A549 (cell line): ENCODE measurements at regions not wholly inside any gene's neighbourhood (a gene's known extent, or its start where the extent isn't known, plus 50 kb on each side); places are given as distances from the start of the nearest gene placed in this dataset.

Experiments
- EP300 ChIP-seq, 2 experiments: fragments of >200 bp; sonication (Bioruptor Twin); formaldehyde crosslinking; IDR thresholded peaks; 2 replicates in 1 of 2; 3 replicates in 1 of 2; pipeline ENCODE4 v1.6.1; 2016 to 2017
- MAZ ChIP-seq: fragments of 150-350 bp; IDR thresholded peaks from 2 replicates; pipeline ENCODE4 v1.6.1; 2014; ENCODE audit warnings: antibody characterized with exemption, low read depth, low read length, borderline replicate concordance
- POLR2A ChIP-seq: IDR thresholded peaks from 2 replicates; pipeline ENCODE4 v1.6.1; 2012; ENCODE audit warnings: mild to moderate bottlenecking, low read length
- TF ChIP-seq, protein P1 (sequence below): fragments of >200 bp; sonication (Bioruptor Twin); formaldehyde crosslinking; IDR thresholded peaks from 3 replicates; pipeline ENCODE4 v1.5.1; 2016
- TF ChIP-seq, protein P2 (sequence below): fragments of >200 bp; sonication (Bioruptor Twin); formaldehyde crosslinking; IDR thresholded peaks from 3 replicates; pipeline ENCODE4 v1.6.1; 2016

DNA sequence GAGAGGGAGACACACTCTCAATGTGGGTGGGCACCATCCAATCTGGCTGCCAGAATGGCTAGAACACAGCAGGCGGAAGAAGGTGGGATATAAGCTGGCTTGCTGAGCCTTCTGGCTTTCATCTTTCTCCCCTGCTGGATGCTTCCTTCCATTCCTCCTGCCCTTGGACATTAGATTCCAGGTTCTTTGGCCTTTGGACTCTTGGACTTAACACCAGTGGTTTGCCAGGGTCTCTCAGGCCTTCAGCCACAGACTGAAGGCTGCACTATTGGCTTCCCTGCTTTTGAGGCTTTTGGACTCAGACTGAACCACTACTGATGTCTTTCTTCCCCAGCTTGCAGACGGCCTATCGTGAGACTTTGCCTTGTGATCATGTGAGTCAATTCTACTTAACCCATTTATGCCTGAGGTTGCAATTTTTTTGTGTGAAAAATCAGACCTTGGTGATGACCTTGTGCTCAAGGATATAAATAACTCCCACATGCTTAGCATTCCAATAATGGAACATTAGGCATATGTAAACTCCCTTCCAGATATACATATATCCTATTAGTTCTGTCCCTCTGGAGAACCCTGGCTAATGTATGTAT lies 56.7 kb upstream of the CD55 start:
- TF ChIP-seq, protein P1, sequence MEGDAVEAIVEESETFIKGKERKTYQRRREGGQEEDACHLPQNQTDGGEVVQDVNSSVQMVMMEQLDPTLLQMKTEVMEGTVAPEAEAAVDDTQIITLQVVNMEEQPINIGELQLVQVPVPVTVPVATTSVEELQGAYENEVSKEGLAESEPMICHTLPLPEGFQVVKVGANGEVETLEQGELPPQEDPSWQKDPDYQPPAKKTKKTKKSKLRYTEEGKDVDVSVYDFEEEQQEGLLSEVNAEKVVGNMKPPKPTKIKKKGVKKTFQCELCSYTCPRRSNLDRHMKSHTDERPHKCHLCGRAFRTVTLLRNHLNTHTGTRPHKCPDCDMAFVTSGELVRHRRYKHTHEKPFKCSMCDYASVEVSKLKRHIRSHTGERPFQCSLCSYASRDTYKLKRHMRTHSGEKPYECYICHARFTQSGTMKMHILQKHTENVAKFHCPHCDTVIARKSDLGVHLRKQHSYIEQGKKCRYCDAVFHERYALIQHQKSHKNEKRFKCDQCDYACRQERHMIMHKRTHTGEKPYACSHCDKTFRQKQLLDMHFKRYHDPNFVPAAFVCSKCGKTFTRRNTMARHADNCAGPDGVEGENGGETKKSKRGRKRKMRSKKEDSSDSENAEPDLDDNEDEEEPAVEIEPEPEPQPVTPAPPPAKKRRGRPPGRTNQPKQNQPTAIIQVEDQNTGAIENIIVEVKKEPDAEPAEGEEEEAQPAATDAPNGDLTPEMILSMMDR: no peak
- TF ChIP-seq POLR2A: no peak
- no peak for TF ChIP-seq MAZ
- TF ChIP-seq, protein P2, sequence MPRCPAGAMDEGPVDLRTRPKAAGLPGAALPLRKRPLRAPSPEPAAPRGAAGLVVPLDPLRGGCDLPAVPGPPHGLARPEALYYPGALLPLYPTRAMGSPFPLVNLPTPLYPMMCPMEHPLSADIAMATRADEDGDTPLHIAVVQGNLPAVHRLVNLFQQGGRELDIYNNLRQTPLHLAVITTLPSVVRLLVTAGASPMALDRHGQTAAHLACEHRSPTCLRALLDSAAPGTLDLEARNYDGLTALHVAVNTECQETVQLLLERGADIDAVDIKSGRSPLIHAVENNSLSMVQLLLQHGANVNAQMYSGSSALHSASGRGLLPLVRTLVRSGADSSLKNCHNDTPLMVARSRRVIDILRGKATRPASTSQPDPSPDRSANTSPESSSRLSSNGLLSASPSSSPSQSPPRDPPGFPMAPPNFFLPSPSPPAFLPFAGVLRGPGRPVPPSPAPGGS: no peak
- TF ChIP-seq EP300 (IDR thresholded peaks at IDR 0.05): no peak
